ENCODE measurements at regions not wholly inside any gene's neighbourhood (a gene's known extent, or its start where the extent isn't known, plus 50 kb on each side); places are given as distances from the start of the nearest gene placed in this dataset.

DNA sequence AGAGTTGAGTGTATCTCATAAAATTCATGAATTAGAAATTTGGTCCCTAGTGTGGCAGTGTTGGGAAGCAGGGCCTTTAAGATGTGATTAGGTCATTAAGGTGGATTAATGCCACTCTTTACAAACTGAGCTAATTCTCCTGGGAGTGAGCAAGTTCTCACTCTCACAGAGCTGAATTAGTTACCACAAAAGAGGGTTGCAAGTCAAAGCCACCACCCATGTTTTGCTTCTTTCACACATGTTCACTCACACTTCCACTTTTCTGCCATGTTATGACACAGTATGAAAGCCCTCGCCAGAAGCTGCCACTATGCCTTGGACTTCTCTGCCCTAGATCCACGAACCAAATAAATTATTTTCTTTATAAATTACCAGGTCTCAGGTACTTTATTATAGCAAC lies 332.1 kb downstream of the ARAP2 start:
- intact Hi-C loops (cut with DNase I, micrococcal nuclease): no loop called here

DNA sequence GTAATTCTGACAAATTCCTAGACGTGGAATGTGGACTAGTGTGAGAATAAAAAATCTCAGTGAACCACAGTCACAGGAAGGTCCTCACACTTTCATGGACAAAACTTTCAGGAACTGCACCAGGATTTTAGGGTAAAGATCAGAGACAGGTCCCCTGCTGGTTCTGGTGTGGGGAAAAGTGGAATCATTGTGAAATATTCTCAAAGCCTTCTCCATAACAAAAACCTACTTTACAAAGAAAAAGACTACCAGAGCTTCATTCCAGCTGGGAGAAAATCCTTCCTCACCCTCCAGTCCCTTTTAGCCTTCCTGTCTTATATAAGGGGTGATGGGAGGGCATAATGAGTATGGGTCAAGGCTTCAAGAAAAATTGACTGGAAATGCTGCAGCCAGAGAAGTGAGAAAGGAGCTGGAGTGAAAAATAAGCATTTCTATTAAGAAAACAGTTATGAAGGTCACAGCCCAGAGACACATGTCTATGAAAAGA lies 325.8 kb downstream of the ARAP2 start:
- CTCF ChIA-PET: interaction anchor here (0.7 kb wide), 1 partner anchor 36 kb away, joined by 3 read pairs; no protein-coding TSS in a partner anchor
- POLR2A ChIA-PET: no interaction called here
- ATAC-seq: no peak
- Mint-ChIP-seq H3K36me3 (ENCODE audit: low read depth) (no peaks in the 10 kb centered on the region), H3K9me3 (ENCODE audit: low read depth) (no peaks in the 10 kb centered on the region), H3K27me3 (peaks cover under 1% of the 10 kb centered on the region), H3K4me1 (no peaks in the 10 kb centered on the region), H3K27ac (no peak overlapping the region), H3K4me3 (no peak overlapping the region)
- no peak for DNase-seq
- intact Hi-C loops (cut with DNase I, micrococcal nuclease): no loop called here

More for the DNA sequence above, 332.1 kb downstream of the ARAP2 start:
- Mint-ChIP-seq H3K36me3 (ENCODE audit: low read depth) (no peaks in the 10 kb centered on the region), H3K4me1 (no peaks in the 10 kb centered on the region), H3K9me3 (ENCODE audit: low read depth) (no peaks in the 10 kb centered on the region), H3K4me3 (no peak overlapping the region), H3K27ac (no peak overlapping the region), H3K27me3 (peaks cover 7% of the 10 kb centered on the region)
- ATAC-seq (no peak), DNase-seq (no peak)
- ChIA-PET CTCF (no interaction called here), POLR2A (no interaction called here)

DNA sequence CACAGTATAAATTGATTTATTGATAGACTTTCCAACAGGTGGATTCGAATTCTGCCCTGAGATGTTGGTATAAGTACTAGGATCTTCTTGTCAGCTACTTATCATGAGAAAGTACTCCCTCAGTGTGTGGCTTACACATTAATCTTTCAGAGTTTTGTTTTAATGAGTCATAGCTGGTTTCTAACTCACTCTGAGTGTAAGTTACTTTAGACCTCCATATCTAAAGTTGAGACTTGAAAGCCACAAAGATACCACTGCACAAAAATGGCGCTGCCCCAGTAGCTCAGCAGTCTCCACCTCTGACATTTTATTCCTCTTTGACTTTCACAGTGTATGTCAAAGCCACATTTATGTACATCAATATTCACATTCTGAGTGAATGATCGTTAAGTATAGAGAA lies 318.5 kb downstream of the ARAP2 start:
- Mint-ChIP-seq H3K9me3 (ENCODE audit: low read depth) (no peaks in the 10 kb centered on the region), H3K27me3 (peaks cover 2% of the 10 kb centered on the region), H3K27ac (no peak overlapping the region), H3K4me3 (no peak overlapping the region), H3K4me1 (peaks cover 2% of the 10 kb centered on the region), H3K36me3 (ENCODE audit: low read depth) (no peaks in the 10 kb centered on the region)
- CTCF ChIA-PET: interaction anchor here (1.3 kb wide), 1 partner anchor 9 kb away, joined by 6 read pairs; no protein-coding TSS in a partner anchor
- ATAC-seq (peak; percentile 89), DNase-seq (peak; percentile 7)
- POLR2A ChIA-PET: no interaction called here
- intact Hi-C loops (cut with DNase I, micrococcal nuclease): no loop called here

DNA sequence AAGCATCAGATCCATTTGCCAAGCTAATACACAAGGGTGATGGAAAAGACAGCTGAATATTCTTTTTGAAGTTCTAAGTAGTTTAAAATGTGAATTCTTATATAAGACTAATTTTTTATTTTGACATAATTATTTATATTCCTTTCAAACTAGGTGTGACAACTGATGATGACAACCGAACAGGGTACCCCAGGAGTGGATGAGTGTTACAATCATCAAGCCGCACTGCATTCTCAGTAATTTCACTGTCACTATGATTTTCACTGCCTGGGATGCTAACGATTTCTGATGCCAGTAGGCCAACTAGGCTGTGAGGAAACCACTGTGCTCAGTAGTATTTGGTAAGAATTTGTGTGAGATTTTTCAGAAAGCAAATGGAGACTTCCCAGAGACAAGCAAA lies 317.5 kb downstream of the ARAP2 start:
- POLR2A ChIA-PET: no interaction called here
- H3K9me3 Mint-ChIP-seq (ENCODE audit: low read depth): no peaks in the 10 kb centered on the region

DNA sequence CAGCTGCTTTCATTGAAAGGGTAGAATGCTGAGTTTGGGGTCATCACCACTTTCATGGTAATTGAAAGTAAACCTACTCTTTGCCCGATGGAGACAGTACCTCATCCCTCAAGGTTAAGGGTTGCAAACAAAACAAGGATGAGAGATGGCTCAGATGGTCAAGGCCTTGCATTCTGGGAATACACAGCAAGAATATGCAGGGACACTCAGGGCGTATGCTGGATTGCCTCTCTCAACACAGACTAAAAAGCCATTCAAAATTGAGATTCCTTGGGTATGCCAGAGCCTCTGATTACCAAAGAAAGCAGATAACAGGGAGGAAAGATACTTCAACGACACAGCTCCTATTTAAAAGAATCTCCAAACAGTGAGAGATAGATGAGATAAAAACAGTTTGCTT lies 310.4 kb downstream of the ARAP2 start:
- ATAC-seq (no peak), DNase-seq (no peak)
- peaks cover 7% of the 10 kb centered on the region for H3K27me3 Mint-ChIP-seq
- POLR2A ChIA-PET: no interaction called here
- no peaks in the 10 kb centered on the region for H3K9me3 Mint-ChIP-seq (ENCODE audit: low read depth)
- H3K27ac Mint-ChIP-seq: no peak overlapping the region
- no peaks in the 10 kb centered on the region for H3K36me3 Mint-ChIP-seq (ENCODE audit: low read depth)
- no peaks in the 10 kb centered on the region for H3K4me1 Mint-ChIP-seq
- H3K4me3 Mint-ChIP-seq: no peak overlapping the region
- CTCF ChIA-PET: interaction anchor here (1.0 to 2.5 kb wide), 3 partner anchors 8 to 209 kb away, joined by 3 to 13 read pairs (median 6); no protein-coding TSS in a partner anchor
- intact Hi-C loops (cut with DNase I, micrococcal nuclease): loop anchor here in 1 of 2 experiments (2.0 kb wide), 1 partner anchor 209 kb away; no protein-coding TSS in a partner anchor

More for the DNA sequence above, 317.5 kb downstream of the ARAP2 start:
- DNase-seq: no peak
- Mint-ChIP-seq H3K4me1 (peaks cover 2% of the 10 kb centered on the region), H3K4me3 (no peak overlapping the region), H3K27me3 (peaks cover 4% of the 10 kb centered on the region), H3K27ac (no peak overlapping the region), H3K36me3 (ENCODE audit: low read depth) (no peaks in the 10 kb centered on the region)
- ATAC-seq: no peak
- intact Hi-C loops (cut with DNase I, micrococcal nuclease): no loop called here
- CTCF ChIA-PET: no interaction called here

DNA sequence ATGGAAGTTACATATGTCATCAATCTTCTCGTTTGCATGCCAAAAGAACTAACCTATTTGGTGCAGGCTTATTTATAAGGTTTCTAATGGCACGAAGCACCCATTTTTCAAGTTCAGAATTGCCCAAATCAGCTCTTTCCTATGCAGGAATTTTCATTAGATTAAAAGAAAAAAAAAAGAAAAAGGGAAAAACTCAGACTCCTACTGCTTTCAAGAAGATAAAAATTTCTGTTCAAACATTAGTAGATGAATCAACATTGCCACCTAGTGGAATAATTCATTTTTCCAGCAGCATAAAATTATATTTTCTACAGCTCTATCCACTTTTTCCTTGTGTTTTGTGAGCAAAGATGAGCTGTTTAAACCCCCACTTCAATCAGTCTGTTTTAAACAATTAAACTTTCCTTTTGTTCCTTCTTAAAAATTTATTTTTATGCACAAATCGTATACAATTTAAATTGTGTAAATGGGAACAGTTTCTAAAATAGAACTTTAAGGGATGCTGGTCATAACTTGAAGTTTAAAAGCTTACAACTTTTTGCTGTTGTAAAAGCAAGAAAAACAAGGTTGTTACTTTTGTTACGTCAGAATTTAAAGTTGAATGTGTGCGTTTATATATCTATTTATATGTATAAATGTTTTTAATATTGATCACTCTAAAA lies 309.9 kb downstream of the ARAP2 start:
- no peak for ATAC-seq
- Mint-ChIP-seq H3K4me1 (no peaks in the 10 kb centered on the region), H3K9me3 (ENCODE audit: low read depth) (no peaks in the 10 kb centered on the region), H3K36me3 (ENCODE audit: low read depth) (no peaks in the 10 kb centered on the region), H3K4me3 (no peak overlapping the region), H3K27me3 (peaks cover 7% of the 10 kb centered on the region), H3K27ac (no peak overlapping the region)
- ChIA-PET POLR2A (no interaction called here), CTCF (interaction anchor here (0.6 to 2.5 kb wide), 24 partner anchors 9 to 1612 kb away, joined by 3 to 13 read pairs (median 3); no protein-coding TSS in a partner anchor)
- intact Hi-C loops (cut with DNase I, micrococcal nuclease): loop anchor here in 1 of 2 experiments (2.0 kb wide), 1 partner anchor 210 kb away; no protein-coding TSS in a partner anchor
- no peak for DNase-seq

DNA sequence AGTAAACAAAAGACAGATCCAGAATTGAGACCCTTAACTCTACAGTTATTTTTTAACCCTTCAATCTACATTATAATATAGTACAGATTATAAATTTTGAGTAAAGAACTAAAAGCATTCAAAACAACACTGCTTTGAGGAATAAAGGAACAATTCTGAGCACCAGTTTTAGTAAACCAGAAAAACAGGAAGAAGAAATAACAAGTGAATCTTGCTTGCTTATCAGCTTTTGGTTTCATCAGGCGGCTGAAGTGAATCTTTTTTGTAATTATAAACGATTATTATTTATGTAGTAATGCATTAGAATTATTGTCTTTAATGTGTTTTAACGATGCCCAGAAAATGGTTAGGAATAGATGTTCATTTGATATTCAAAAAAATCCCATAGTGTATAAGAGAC lies 305.4 kb downstream of the ARAP2 start:
- POLR2A ChIA-PET: no interaction called here
- Mint-ChIP-seq H3K27me3 (no peaks in the 10 kb centered on the region), H3K4me1 (no peaks in the 10 kb centered on the region), H3K27ac (no peak overlapping the region), H3K9me3 (ENCODE audit: low read depth) (no peaks in the 10 kb centered on the region), H3K4me3 (no peak overlapping the region), H3K36me3 (ENCODE audit: low read depth) (no peaks in the 10 kb centered on the region)
- ATAC-seq: no peak
- intact Hi-C loops (cut with DNase I, micrococcal nuclease): no loop called here
- no peak for DNase-seq
- CTCF ChIA-PET: no interaction called here

DNA sequence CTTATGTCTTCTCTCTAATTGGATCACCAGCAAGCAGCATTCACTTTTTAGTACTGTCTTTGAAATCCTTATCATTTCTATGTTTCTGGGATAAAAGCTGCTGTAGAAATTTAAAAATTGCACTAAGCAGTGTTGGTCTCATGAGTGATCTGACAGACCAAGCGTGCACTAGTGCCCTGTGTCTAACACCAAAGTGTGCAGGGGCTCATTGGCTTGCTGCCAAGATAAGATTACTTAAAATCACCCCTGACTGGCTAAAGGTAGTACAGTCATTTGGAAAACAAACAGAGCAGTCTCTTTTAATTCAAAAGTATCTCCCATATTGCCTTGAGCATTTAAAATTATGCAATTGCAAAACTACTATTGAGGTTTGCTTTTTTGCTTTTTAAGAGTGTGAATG lies 304.6 kb downstream of the ARAP2 start:
- Mint-ChIP-seq H3K4me3 (no peak overlapping the region), H3K9me3 (ENCODE audit: low read depth) (no peaks in the 10 kb centered on the region), H3K27ac (no peak overlapping the region), H3K27me3 (no peaks in the 10 kb centered on the region), H3K4me1 (no peaks in the 10 kb centered on the region), H3K36me3 (ENCODE audit: low read depth) (no peaks in the 10 kb centered on the region)
- DNase-seq (no peak), ATAC-seq (no peak)
- intact Hi-C loops (cut with DNase I, micrococcal nuclease): no loop called here
- POLR2A ChIA-PET: no interaction called here
- CTCF ChIA-PET: no interaction called here

DNA sequence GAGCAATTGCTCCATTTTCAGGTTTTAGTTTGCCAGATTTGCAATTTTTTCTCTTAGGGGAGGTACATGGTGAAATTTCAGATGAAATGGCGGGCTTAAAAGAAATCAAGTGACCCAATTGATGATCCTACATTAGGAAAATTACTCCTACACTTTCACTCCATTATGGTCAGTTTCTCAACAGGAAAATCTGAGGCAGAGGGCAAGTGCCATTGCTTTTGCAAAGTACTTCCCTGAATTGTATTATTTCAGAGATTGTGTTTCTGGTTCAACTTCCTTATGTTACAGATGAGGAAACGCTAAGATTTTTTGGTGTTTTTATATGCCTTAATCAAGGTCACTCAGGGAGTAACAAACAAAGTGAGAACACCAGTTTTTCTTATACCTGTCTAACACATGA lies 302.2 kb downstream of the ARAP2 start:
- DNase-seq (no peak), ATAC-seq (no peak)
- Mint-ChIP-seq H3K4me1 (no peaks in the 10 kb centered on the region), H3K4me3 (no peak overlapping the region), H3K36me3 (ENCODE audit: low read depth) (no peaks in the 10 kb centered on the region), H3K27me3 (no peaks in the 10 kb centered on the region), H3K9me3 (ENCODE audit: low read depth) (no peaks in the 10 kb centered on the region), H3K27ac (no peak overlapping the region)
- CTCF ChIA-PET: no interaction called here
- POLR2A ChIA-PET: no interaction called here
- intact Hi-C loops (cut with DNase I, micrococcal nuclease): no loop called here

DNA sequence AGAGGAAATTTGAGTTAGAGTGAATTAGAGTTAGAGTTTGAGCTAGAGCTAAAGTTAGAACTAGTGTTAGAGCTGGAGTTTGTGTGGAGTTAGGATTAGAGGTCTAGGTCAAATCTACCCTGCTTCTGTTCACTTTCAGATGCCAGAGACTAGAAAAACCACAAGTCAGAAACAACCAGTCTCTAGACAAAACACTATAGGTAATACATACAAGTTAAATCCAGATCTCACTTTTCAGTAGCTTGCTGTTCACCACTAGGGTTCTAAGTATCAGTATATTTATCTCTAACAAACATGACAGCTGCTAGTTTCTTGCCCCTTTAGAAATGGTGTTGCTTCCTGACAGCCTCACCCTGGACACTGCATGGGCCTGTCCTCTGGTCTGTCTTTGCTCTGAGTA lies 300.7 kb downstream of the ARAP2 start:
- no peaks in the 10 kb centered on the region for H3K36me3 Mint-ChIP-seq (ENCODE audit: low read depth)
- H3K4me1 Mint-ChIP-seq: no peaks in the 10 kb centered on the region
- H3K4me3 Mint-ChIP-seq: no peak overlapping the region
- ChIA-PET POLR2A (no interaction called here), CTCF (interaction anchor here (0.9 to 1.3 kb wide), 2 partner anchors 9 to 456 kb away, joined by 3 to 9 read pairs; no protein-coding TSS in a partner anchor)
- H3K27ac Mint-ChIP-seq: no peak overlapping the region
- ATAC-seq: no peak
- no peaks in the 10 kb centered on the region for H3K9me3 Mint-ChIP-seq (ENCODE audit: low read depth)
- no peak for DNase-seq
- H3K27me3 Mint-ChIP-seq: no peaks in the 10 kb centered on the region
- intact Hi-C loops (cut with DNase I, micrococcal nuclease): no loop called here

DNA sequence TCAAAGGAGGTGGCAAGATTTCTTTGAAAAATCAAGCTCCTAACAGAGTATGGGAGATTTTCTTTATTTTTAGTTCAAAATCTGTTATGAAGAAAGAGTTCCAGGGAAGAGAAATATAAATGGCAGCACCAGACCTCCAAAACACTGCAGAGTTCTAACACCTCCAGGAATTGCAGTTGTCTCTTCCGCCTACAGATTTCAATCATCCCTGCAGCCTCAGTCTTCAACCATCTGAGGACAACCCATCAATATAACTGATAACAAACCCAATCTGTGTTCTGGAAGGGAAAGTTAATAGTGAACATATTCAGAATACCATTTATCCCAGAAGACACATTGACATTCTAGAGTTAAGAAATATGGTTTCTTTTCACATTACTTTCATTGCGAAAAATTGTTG lies 296.1 kb downstream of the ARAP2 start:
- no peak for ATAC-seq
- Mint-ChIP-seq H3K4me3 (no peak overlapping the region), H3K36me3 (ENCODE audit: low read depth) (no peaks in the 10 kb centered on the region), H3K27ac (no peak overlapping the region), H3K27me3 (no peaks in the 10 kb centered on the region), H3K9me3 (ENCODE audit: low read depth) (peaks cover 10% of the 10 kb centered on the region), H3K4me1 (no peaks in the 10 kb centered on the region)
- POLR2A ChIA-PET: no interaction called here
- no peak for DNase-seq
- intact Hi-C loops (cut with DNase I, micrococcal nuclease): no loop called here
- CTCF ChIA-PET: no interaction called here

DNA sequence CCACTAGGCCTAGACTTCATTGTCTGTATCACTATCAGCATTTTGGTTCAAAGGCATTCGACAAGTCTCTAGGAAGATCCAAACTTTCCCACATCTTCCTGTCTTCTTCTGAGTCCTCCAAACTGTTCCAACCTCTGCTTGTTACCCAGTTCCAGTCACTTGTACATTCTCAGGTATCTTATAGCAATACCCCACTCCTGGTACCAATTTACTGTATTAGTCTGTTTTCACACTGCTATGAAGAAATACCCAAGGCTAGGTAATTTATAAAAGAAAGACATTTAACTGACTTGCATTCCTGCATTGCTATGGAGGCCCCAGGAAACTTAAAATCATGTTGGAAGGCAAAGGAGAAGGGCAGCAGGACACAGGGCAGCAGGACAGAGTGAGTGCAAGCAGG lies 293.9 kb downstream of the ARAP2 start:
- no peak for DNase-seq
- H3K27me3 Mint-ChIP-seq: no peaks in the 10 kb centered on the region
- intact Hi-C loops (cut with DNase I, micrococcal nuclease): no loop called here
- CTCF ChIA-PET: no interaction called here
- no peaks in the 10 kb centered on the region for H3K36me3 Mint-ChIP-seq (ENCODE audit: low read depth)
- ATAC-seq: no peak
- H3K9me3 Mint-ChIP-seq (ENCODE audit: low read depth): peaks cover 12% of the 10 kb centered on the region
- POLR2A ChIA-PET: no interaction called here
- no peaks in the 10 kb centered on the region for H3K4me1 Mint-ChIP-seq
- H3K27ac Mint-ChIP-seq: no peak overlapping the region
- H3K4me3 Mint-ChIP-seq: no peak overlapping the region
